HepG2 (cell line): ENCODE measurements at regions not wholly inside any gene's neighbourhood (a gene's known extent, or its start where the extent isn't known, plus 50 kb on each side); places are given as distances from the start of the nearest gene placed in this dataset.

ENCODE experiments used
- ATAC-seq: fragments of 200-7000 bp; cut with Tn5 transposase; 3 replicates; pipeline ENCODE4 v1.9.1; 2020; ENCODE audit warnings: mild to moderate bottlenecking, moderate library complexity
- BruUV-seq: library from RNA; stranded (reverse); fragments of 400-500 nt; replicated peaks from 2 replicates; lab custom pipeline; 2021; lab: Mats Ljungman, UMichigan
- CTCF ChIA-PET: fragments of 300-600 bp; formaldehyde crosslinking; extraction: SDS; loops from one replicate; lab custom pipeline; 2021; ENCODE audit warnings: low total read pairs, inconsistent platforms, low intra/inter-chr PET ratio; lab: Yijun Ruan, JAX
- POLR2A ChIA-PET: fragments of 350-600 bp; sonication (Branson Sonifier 250); formaldehyde crosslinking; loops from one replicate; lab custom pipeline; 2020; ENCODE audit warnings: antibody characterized with exemption, inconsistent platforms; lab: Yijun Ruan, JAX
- DNase-seq: peaks from one replicate; pipeline ENCODE4 v3.0.0-alpha.2; 2015; ENCODE audit warnings: low spot score
- FAIRE-seq: peaks from 3 replicates; lab custom pipeline; 2011; peaks lifted over from hg19 to GRCh38; lab: Jason Lieb, UNC
- H2AFZ ChIP-seq: one replicate; pipeline ENCODE4 v1.6.1; 2011; ENCODE audit warnings: low read length, inconsistent platforms
- H3K27ac ChIP-seq: fragments of 300-600 bp; 3 replicates; pipeline ENCODE4 v1.8.0; 2011; ENCODE audit warnings: mixed run types, mild to moderate bottlenecking, mixed read lengths, low read length, inconsistent platforms; ENCODE audit not compliant: insufficient read depth; ENCODE audit errors: extremely low read length
- H3K27me3 ChIP-seq, 2 experiments: fragments of 200-600 bp in 1 of 2; 2 replicates in 1 of 2; 3 replicates in 1 of 2; pipeline versions ENCODE4 v1.6.0 to v1.8.0; 2011; ENCODE audit warnings: low read length in 2 of 2, mild to moderate bottlenecking in 2 of 2, moderate library complexity in 2 of 2, inconsistent platforms in 1 of 2; ENCODE audit not compliant: insufficient read depth in 2 of 2, control insufficient read depth in 1 of 2
- H3K36me3 ChIP-seq, 2 experiments: fragments of 200-600 bp in 1 of 2; replicated peaks in 1 of 2; 2 replicates in 1 of 2; 3 replicates in 1 of 2; pipeline versions ENCODE4 v1.5.1 to v1.8.0; 2011; ENCODE audit warnings: low read length in 2 of 2, inconsistent platforms in 1 of 2; ENCODE audit not compliant: insufficient read depth in 2 of 2, control insufficient read depth in 1 of 2
- H3K4me1 ChIP-seq: 2 replicates; pipeline ENCODE4 v1.5.1; 2012; ENCODE audit warnings: low read length, inconsistent platforms; ENCODE audit not compliant: insufficient read depth
- H3K4me2 ChIP-seq: 2 replicates; pipeline ENCODE4 v1.6.0; 2011; ENCODE audit warnings: low read depth, low read length, inconsistent platforms
- H3K4me3 ChIP-seq, 3 experiments: fragments of 200-600 bp in 1 of 3; sonication (generic), shearing (Covaris generic) in 1 of 3; replicated peaks in 1 of 3; 2 replicates each; pipeline ENCODE4 v1.5.1; 2011 to 2016; ENCODE audit warnings: low read length in 3 of 3, inconsistent platforms in 2 of 3, low read depth in 2 of 3, mild to moderate bottlenecking in 2 of 3, control low read depth in 1 of 3, mixed read lengths in 1 of 3; ENCODE audit not compliant: insufficient read depth in 1 of 3
- H3K79me2 ChIP-seq: one replicate; pipeline ENCODE4 v1.6.1; 2011; ENCODE audit warnings: low read length, inconsistent platforms; ENCODE audit not compliant: insufficient read depth
- H3K9ac ChIP-seq: 2 replicates; pipeline ENCODE4 v1.6.0; 2011; ENCODE audit warnings: mild to moderate bottlenecking, low read depth, low read length, inconsistent platforms; ENCODE audit not compliant: insufficient read depth
- H3K9me3 ChIP-seq: 2 replicates; pipeline ENCODE4 v1.5.1; 2012; ENCODE audit warnings: mild to moderate bottlenecking, low read length
- H4K20me1 ChIP-seq: 2 replicates; pipeline ENCODE4 v1.6.0; 2011; ENCODE audit warnings: inconsistent platforms, mild to moderate bottlenecking, low read length, moderate library complexity; ENCODE audit not compliant: insufficient read depth
- HDAC2 ChIP-seq: sonication (generic); formaldehyde crosslinking; IDR thresholded peaks from 2 replicates; pipeline ENCODE4 v1.4.0; 2020; ENCODE audit warnings: missing genetic modification reagents
- HOXA3 ChIP-seq: sonication (generic); formaldehyde crosslinking; IDR thresholded peaks from 2 replicates; pipeline ENCODE4 v1.5.0; 2020; ENCODE audit warnings: missing genetic modification reagents
- IRX3 ChIP-seq: sonication (generic); formaldehyde crosslinking; IDR thresholded peaks from 2 replicates; pipeline ENCODE4 v1.8.1; 2023; ENCODE audit warnings: mild to moderate bottlenecking, low read depth, missing genetic modification reagents, borderline replicate concordance
- KDM4B ChIP-seq: sonication (generic); formaldehyde crosslinking; IDR thresholded peaks from 2 replicates; pipeline ENCODE4 v1.4.0; 2020; ENCODE audit warnings: missing genetic modification reagents
- MTA3 ChIP-seq: sonication (generic); formaldehyde crosslinking; IDR thresholded peaks from 2 replicates; pipeline ENCODE4 v1.4.0; 2020; ENCODE audit warnings: missing genetic modification reagents
- ONECUT2 ChIP-seq: sonication (generic); formaldehyde crosslinking; IDR thresholded peaks from 2 replicates; pipeline ENCODE4 v1.4.0; 2020; ENCODE audit warnings: missing genetic modification reagents
- STAG1 ChIP-seq: sonication (generic); formaldehyde crosslinking; IDR thresholded peaks from 2 replicates; pipeline ENCODE4 v1.4.0; 2020; ENCODE audit warnings: missing genetic modification reagents
- STAT5B ChIP-seq: sonication (generic); formaldehyde crosslinking; IDR thresholded peaks from 2 replicates; pipeline ENCODE4 v1.4.0; 2020; ENCODE audit warnings: missing genetic modification reagents
- TP53 ChIP-seq: sonication (generic); formaldehyde crosslinking; conservative IDR thresholded peaks from 2 replicates; pipeline ENCODE4 v1.4.0; 2020; ENCODE audit warnings: missing genetic modification reagents
- U2AF2 ChIP-seq: fragments of 200-400 bp; formaldehyde crosslinking; IDR thresholded peaks from 2 replicates; pipeline ENCODE4 v1.6.1; 2017; ENCODE audit warnings: low read depth, mild to moderate bottlenecking, low read length
- YEATS4 ChIP-seq: sonication (generic); formaldehyde crosslinking; IDR thresholded peaks from 2 replicates; pipeline ENCODE4 v1.4.0; 2020; ENCODE audit warnings: missing genetic modification reagents, borderline replicate concordance
- ZNF232 ChIP-seq: sonication (generic); formaldehyde crosslinking; IDR thresholded peaks from 2 replicates; pipeline ENCODE4 v1.4.0; 2020; ENCODE audit warnings: missing genetic modification reagents, borderline replicate concordance
- ZNF24 ChIP-seq: fragments of 450-650 bp; IDR thresholded peaks from 2 replicates; pipeline ENCODE4 v1.6.1; 2017; ENCODE audit warnings: antibody characterized with exemption, mild to moderate bottlenecking
- ZNF44 ChIP-seq: sonication (generic); formaldehyde crosslinking; IDR thresholded peaks from 2 replicates; pipeline ENCODE4 v1.5.1; 2020; ENCODE audit warnings: mild to moderate bottlenecking, missing genetic modification reagents
- ZNF441 ChIP-seq: sonication (generic); formaldehyde crosslinking; IDR thresholded peaks from 2 replicates; pipeline ENCODE4 v1.7.0; 2021; ENCODE audit warnings: missing genetic modification reagents, borderline replicate concordance
- ZNF547 ChIP-seq: sonication (generic); formaldehyde crosslinking; IDR thresholded peaks from 2 replicates; pipeline ENCODE4 v1.5.1; 2020; ENCODE audit warnings: mild to moderate bottlenecking, missing genetic modification reagents
- ZNF556 ChIP-seq: sonication (generic); formaldehyde crosslinking; IDR thresholded peaks from 2 replicates; pipeline ENCODE4 v1.4.0; 2020; ENCODE audit warnings: mild to moderate bottlenecking, missing genetic modification reagents, borderline replicate concordance
- WGBS: methylation state at CpG from one replicate; pipeline ENCODE4 v1.1.6; 2017; ENCODE audit warnings: low lambda C conversion rate; 5-methylcytosine and 5-hydroxymethylcytosine counted together
- in situ Hi-C: cut with HindIII; loops from 2 replicates; pipeline ENCODE4 v1.10.0; 2017; ENCODE audit warnings: low pct_unique_long_range_greater_than_20kb; ENCODE audit not compliant: extremely low pct_ligation_motif_present
- intact Hi-C: fragments of 100-400 bp; cut with micrococcal nuclease; formaldehyde crosslinking; loops from one replicate; pipeline ENCODE4 v1.10.0; 2022; ENCODE audit not compliant: unreplicated experiment
- TF ChIP-seq, protein P1 (sequence below): sonication (generic); formaldehyde crosslinking; IDR thresholded peaks from 2 replicates; pipeline ENCODE4 v1.5.1; 2020; ENCODE audit warnings: missing genetic modification reagents, mild to moderate bottlenecking, borderline replicate concordance
- TF ChIP-seq, protein P2 (sequence below): sonication (generic); formaldehyde crosslinking; IDR thresholded peaks from 2 replicates; pipeline ENCODE4 v1.4.0; 2020; ENCODE audit warnings: low read depth, mild to moderate bottlenecking, missing genetic modification reagents
- TF ChIP-seq, protein P3 (sequence below): sonication (generic); formaldehyde crosslinking; IDR thresholded peaks from 2 replicates; pipeline ENCODE4 v1.4.0; 2020; ENCODE audit warnings: mild to moderate bottlenecking, missing genetic modification reagents

DNA sequence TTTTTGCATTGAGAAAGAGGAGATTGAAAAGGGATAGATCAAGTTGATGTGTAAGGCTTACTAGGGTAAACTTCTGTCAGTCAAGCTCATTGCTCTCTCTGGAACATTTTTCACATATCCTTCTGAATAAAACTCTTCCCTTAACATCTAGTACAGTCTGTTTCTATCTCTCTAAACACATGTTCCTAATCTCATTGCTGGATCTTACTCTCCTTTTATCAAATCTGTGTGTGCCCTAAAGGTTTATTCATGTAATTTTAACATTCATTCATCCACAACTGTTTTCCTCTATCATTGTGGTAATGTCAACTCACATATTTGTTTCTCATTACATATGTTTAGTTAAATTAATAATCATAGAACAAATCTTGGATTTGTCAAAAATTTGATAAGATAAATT is 277.9 kb upstream of the GULP1 start:
- Histone ChIP-seq H3K4me3 (no peak overlapping the region), H3K9me3 (no peaks in the 10 kb centered on the region), H2AFZ (no peak overlapping the region), H3K36me3 (no peaks in the 10 kb centered on the region), H3K4me1 (no peaks in the 10 kb centered on the region), H3K79me2 (no peaks in the 10 kb centered on the region), H3K27ac (no peak overlapping the region), H3K27me3 (no peaks in the 10 kb centered on the region), H3K9ac (no peak overlapping the region), H4K20me1 (no peaks in the 10 kb centered on the region), H3K4me2 (no peak overlapping the region)
- in situ Hi-C loops (no loop called here), intact Hi-C loops (no loop called here)
- TF ChIP-seq MTA3 (CRISPR knock-in tag) (no peak), YEATS4 (CRISPR knock-in tag) (no peak), ZNF24 (no peak), ZNF441 (no peak), ZNF547 (CRISPR knock-in tag) (no peak), TP53 (CRISPR knock-in tag) (no peak), HOXA3 (CRISPR knock-in tag) (no peak), ZNF556 (CRISPR knock-in tag) (no peak)
- TF ChIP-seq, protein P1, sequence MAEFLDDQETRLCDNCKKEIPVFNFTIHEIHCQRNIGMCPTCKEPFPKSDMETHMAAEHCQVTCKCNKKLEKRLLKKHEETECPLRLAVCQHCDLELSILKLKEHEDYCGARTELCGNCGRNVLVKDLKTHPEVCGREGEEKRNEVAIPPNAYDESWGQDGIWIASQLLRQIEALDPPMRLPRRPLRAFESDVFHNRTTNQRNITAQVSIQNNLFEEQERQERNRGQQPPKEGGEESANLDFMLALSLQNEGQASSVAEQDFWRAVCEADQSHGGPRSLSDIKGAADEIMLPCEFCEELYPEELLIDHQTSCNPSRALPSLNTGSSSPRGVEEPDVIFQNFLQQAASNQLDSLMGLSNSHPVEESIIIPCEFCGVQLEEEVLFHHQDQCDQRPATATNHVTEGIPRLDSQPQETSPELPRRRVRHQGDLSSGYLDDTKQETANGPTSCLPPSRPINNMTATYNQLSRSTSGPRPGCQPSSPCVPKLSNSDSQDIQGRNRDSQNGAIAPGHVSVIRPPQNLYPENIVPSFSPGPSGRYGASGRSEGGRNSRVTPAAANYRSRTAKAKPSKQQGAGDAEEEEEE, result no peak
- DNase-seq, result no peak
- no peak for ATAC-seq
- no TSS peak for BruUV-seq
- no peak for FAIRE-seq
- ChIA-PET CTCF (no interaction called here), POLR2A (no interaction called here)

DNA sequence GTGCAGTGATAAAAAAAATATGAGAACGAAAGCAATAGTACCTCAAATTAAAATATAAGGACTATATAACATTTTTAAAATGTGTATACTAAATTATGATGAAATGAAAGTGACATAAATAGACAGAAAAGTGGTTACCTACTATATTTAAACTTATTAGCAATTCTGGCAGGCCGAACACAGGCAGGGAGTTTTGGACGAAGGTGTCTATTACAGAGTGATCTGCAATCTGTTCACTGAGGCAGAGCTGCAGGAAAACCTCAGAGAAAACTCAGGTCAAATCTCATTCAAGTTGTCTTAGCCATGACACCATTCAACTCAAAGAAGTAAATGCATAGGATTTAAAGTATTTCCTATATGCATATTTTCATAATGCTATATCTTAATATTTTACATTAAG is 274.8 kb upstream of the GULP1 start:
- Histone ChIP-seq H4K20me1 (no peaks in the 10 kb centered on the region), H3K27ac (no peak overlapping the region), H3K27me3 (no peaks in the 10 kb centered on the region), H3K4me3 (no peak overlapping the region), H3K36me3 (no peaks in the 10 kb centered on the region), H2AFZ (no peak overlapping the region), H3K4me1 (no peaks in the 10 kb centered on the region), H3K4me2 (no peak overlapping the region), H3K79me2 (no peaks in the 10 kb centered on the region), H3K9me3 (no peaks in the 10 kb centered on the region), H3K9ac (no peak overlapping the region)
- ATAC-seq (no peak), FAIRE-seq (no peak), DNase-seq (no peak)
- ChIA-PET POLR2A (no interaction called here), CTCF (no interaction called here)
- 1% methylated on average over 3 of the region's 3 CpGs for WGBS
- BruUV-seq, result no TSS peak
- intact Hi-C loops (no loop called here), in situ Hi-C loops (no loop called here)
- TF ChIP-seq U2AF2, result no peak
- no peak for TF ChIP-seq ZNF44 (CRISPR knock-in tag)
- TF ChIP-seq HDAC2 (CRISPR knock-in tag), result no peak
- TF ChIP-seq ZNF232 (CRISPR knock-in tag), result no peak
- TF ChIP-seq KDM4B (CRISPR knock-in tag), result no peak
- no peak for TF ChIP-seq STAT5B (CRISPR knock-in tag)
- TF ChIP-seq STAG1, result no peak
- TF ChIP-seq, protein P2, sequence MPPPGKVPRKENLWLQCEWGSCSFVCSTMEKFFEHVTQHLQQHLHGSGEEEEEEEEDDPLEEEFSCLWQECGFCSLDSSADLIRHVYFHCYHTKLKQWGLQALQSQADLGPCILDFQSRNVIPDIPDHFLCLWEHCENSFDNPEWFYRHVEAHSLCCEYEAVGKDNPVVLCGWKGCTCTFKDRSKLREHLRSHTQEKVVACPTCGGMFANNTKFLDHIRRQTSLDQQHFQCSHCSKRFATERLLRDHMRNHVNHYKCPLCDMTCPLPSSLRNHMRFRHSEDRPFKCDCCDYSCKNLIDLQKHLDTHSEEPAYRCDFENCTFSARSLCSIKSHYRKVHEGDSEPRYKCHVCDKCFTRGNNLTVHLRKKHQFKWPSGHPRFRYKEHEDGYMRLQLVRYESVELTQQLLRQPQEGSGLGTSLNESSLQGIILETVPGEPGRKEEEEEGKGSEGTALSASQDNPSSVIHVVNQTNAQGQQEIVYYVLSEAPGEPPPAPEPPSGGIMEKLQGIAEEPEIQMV (CRISPR knock-in tag), result no peak
- TF ChIP-seq, protein P3, sequence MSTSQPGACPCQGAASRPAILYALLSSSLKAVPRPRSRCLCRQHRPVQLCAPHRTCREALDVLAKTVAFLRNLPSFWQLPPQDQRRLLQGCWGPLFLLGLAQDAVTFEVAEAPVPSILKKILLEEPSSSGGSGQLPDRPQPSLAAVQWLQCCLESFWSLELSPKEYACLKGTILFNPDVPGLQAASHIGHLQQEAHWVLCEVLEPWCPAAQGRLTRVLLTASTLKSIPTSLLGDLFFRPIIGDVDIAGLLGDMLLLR (CRISPR knock-in tag), result no peak
- no peak for TF ChIP-seq ONECUT2 (CRISPR knock-in tag)
- no peak for TF ChIP-seq IRX3 (CRISPR knock-in tag)
